Epithelial cell of proximal tubule (primary cell): ENCODE measurements at regions not wholly inside any gene's neighbourhood (a gene's known extent, or its start where the extent isn't known, plus 50 kb on each side); places are given as distances from the start of the nearest gene placed in this dataset.

Experiments
- DNase-seq: peaks from one replicate; pipeline ENCODE4 v3.0.0-alpha.2; 2011; ENCODE audit warnings: low read depth
- H3K4me3 ChIP-seq: 2 replicates; pipeline ENCODE4 v1.5.1; 2011; ENCODE audit warnings: low read depth, mild to moderate bottlenecking, low read length
- TF ChIP-seq, protein P1 (sequence below): conservative IDR thresholded peaks from 2 replicates; pipeline ENCODE4 v1.5.1; 2012; ENCODE audit warnings: low read depth, mild to moderate bottlenecking, low read length

DNA sequence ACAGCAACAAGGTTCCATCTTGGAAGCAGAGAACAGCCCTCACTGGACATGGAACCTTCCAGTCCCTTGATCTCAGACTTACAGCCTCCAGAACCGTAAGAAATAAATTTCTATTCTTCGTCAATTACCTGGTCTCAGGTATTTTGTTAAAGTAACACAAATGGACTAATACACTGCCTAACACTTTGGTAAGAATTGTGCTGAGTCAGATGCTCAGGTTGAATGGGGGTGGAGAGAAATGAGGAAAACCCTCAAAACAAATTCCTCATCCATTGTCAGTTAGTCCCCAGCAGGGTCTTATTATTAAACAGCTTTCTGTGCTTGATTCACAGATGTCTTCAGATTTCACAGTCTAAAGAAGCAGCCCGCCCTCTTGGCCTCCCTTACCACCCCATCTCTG lies 306.2 kb upstream of the SLCO3A1 start:
- no peak overlapping the region for H3K4me3 ChIP-seq
- no peak for DNase-seq
- TF ChIP-seq, protein P1, sequence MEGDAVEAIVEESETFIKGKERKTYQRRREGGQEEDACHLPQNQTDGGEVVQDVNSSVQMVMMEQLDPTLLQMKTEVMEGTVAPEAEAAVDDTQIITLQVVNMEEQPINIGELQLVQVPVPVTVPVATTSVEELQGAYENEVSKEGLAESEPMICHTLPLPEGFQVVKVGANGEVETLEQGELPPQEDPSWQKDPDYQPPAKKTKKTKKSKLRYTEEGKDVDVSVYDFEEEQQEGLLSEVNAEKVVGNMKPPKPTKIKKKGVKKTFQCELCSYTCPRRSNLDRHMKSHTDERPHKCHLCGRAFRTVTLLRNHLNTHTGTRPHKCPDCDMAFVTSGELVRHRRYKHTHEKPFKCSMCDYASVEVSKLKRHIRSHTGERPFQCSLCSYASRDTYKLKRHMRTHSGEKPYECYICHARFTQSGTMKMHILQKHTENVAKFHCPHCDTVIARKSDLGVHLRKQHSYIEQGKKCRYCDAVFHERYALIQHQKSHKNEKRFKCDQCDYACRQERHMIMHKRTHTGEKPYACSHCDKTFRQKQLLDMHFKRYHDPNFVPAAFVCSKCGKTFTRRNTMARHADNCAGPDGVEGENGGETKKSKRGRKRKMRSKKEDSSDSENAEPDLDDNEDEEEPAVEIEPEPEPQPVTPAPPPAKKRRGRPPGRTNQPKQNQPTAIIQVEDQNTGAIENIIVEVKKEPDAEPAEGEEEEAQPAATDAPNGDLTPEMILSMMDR = no peak

DNA sequence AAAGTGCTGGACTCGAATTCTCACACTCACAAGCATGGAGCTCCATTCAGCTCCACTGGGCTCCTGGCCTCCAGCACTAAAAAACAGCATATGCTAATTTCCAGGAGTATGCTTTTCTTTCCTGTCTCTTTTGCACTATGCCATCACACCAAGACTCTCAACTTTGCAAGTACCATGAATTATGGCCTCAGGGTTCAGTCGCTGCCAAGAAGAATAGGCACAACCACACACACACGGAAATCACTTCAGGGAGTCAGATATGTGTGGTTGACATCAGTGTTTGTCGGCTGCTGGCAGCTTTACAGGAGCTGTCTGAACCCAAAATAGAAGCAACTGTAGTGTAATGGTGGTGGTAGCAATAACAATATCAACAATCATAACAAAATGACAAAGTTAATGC lies 305.0 kb upstream of the SLCO3A1 start:
- TF ChIP-seq, protein P1 = no peak
- DNase-seq = no peak
- no peak overlapping the region for H3K4me3 ChIP-seq

DNA sequence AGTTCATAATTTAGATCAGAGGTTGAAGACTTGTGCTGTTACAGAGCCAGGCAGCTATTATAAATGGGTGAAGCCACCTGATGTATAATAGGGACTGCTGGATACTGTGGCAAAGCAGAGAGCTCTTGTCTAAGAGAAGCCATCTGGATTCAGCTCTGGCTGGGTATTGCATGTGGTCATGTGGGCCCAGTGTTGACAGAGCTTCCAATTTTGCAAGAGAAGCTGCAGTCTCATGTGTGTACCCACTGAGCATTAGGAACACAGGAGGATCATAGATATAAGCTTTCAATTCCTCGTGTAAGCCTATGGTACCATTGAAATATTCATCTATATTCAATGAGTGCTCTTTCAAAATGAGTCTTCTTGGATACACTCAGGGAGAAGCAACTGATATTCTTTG lies 303.9 kb upstream of the SLCO3A1 start:
- no peak overlapping the region for H3K4me3 ChIP-seq
- no peak for DNase-seq
- TF ChIP-seq, protein P1 = no peak

DNA sequence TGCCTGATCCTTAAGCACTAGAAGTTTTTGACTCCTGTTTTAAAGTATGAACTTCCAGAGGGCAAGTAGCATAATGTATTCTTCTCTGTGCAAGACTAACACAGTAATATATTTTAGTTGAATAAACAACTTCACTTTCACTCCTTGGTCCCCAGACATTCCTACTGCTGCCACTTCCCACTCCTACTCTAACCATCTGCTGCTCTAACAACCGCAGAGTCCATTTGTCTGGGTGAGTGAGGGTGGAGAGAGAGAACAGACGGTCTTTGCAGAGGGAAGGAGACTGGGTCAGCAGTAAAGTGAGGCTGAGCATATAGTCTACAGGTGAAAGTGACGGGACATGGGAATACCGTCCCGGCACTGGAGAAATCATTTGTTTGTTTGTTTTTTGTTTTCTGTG lies 301.0 kb upstream of the SLCO3A1 start:
- TF ChIP-seq, protein P1 = no peak
- DNase-seq = no peak
- H3K4me3 ChIP-seq = no peak overlapping the region

DNA sequence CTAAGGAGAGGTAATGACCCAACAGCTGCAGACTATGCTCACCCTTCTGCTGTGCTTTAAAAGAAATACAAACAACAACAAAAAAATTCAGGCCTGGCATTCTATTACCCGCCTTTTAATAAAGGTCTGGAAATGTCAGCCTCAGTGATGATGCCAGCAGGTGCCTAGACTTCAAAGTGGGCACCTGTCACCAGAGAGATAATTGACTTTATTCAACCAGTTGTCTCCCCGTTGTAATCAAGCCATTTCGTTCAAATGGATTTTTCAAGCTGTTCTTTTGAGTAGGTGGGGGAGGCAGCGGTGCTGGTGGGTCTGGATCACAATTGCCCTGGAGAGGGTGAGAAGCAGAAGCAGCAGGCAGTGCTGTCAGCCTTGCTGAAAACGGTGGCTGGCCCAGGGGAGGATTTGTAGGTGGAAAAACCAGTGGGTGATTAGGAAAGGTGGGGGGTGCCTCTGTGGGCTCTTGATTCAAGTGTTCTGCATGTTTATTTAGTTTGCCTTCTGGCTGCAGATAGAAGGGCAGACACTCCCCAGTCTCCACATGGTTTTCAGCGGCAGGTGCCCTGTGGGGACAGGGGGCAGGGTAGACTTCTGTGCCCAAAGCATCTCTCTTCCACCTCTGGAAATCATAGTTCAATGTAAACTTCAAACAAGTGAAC lies 300.2 kb upstream of the SLCO3A1 start:
- no peak for DNase-seq
- H3K4me3 ChIP-seq = no peak overlapping the region
- TF ChIP-seq, protein P1 = no peak

DNA sequence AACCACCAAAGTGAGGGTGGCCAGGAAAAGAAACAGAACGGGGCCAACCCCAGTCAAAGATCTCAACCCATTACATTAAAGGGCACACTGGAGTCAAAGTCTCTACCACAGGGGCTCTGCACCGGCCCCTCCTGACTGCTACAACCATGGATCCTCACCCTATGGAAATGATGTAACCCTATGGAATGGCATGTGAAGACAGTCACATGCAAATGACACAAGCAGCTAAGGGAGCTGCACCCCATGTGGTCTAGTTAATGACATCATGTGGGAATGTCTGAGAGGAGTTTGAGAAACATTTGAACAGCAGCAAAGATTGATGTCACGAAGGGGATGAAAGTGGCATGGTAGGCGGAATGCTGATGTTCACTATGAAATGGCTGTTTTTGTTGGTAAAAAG lies 298.2 kb upstream of the SLCO3A1 start:
- H3K4me3 ChIP-seq = no peak overlapping the region
- no peak for DNase-seq
- TF ChIP-seq, protein P1 = no peak

DNA sequence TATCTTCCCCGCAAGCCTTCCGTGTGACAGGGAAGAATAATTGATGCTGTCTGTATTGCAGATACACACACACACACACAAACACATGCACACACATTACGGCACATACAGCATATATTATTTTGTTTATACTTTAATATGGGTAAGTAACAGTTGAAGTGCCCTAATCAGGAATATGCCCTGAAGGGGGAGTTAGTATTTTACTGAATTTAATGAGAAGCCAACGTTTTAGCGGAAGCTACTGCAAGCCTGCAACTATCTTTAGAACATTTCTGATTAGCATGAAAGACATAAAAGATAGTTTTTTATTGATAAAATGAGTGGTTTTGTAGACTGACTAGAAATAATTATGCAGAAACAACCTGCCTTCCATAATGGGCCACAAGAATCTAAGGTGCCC lies 296.6 kb upstream of the SLCO3A1 start:
- H3K4me3 ChIP-seq = no peak overlapping the region
- TF ChIP-seq, protein P1 = no peak
- no peak for DNase-seq
